Endothelial cell of umbilical vein (primary cell): ENCODE measurements at regions not wholly inside any gene's neighbourhood (a gene's known extent, or its start where the extent isn't known, plus 50 kb on each side); places are given as distances from the start of the nearest gene placed in this dataset.

ENCODE experiments used
- CTCF ChIP-seq, 2 donors: IDR thresholded peaks; 1 replicate in 1 of 2; 2 replicates in 1 of 2; pipeline ENCODE4 v1.5.1; 2011; ENCODE audit warnings: low read length in 2 of 2, mild to moderate bottlenecking in 2 of 2, moderate library complexity in 2 of 2, control low read depth in 1 of 2, inconsistent platforms in 1 of 2, low read depth in 1 of 2; ENCODE audit not compliant: insufficient read depth in 1 of 2; ENCODE audit errors: extremely low read depth in 1 of 2
- EZH2 ChIP-seq: IDR thresholded peaks from 2 replicates; pipeline ENCODE4 v1.6.1; 2012; ENCODE audit warnings: borderline replicate concordance, low read depth, mild to moderate bottlenecking, moderate library complexity, low read length, inconsistent platforms; ENCODE audit not compliant: severe bottlenecking
- JUN ChIP-seq: IDR thresholded peaks from 2 replicates; pipeline ENCODE4 v1.6.1; 2011; ENCODE audit warnings: borderline replicate concordance, low read depth; ENCODE audit not compliant: insufficient read length, insufficient read depth
- MAX ChIP-seq: IDR thresholded peaks from 2 replicates; pipeline ENCODE4 v1.6.1; 2011; ENCODE audit not compliant: insufficient read depth, insufficient read length
- POLR2A ChIP-seq: IDR thresholded peaks from 2 replicates; pipeline ENCODE4 v1.6.1; 2012; ENCODE audit warnings: low read depth, mild to moderate bottlenecking, control low read depth, low read length
- POLR2AphosphoS5 ChIP-seq: IDR thresholded peaks from 2 replicates; pipeline ENCODE4 v1.6.1; 2012; ENCODE audit warnings: low read depth, mild to moderate bottlenecking, control low read depth, low read length, moderate library complexity; ENCODE audit not compliant: insufficient read depth

- TF ChIP-seq CTCF (IDR thresholded peaks at IDR 0.05; ENCODE audit: extremely low read depth in 1 of 2, insufficient read depth in 1 of 2, low read depth in 1 of 2, low read length in 2 of 2) (no peak), POLR2AphosphoS5 (no peak), EZH2 (no peak), JUN (no peak), POLR2A (no peak), MAX (no peak)
These were observed 367.2 kb downstream of the USP25 start for GRCh38 chr21:16096988-16097387.
